ENCODE measurements at regions not wholly inside any gene's neighbourhood (a gene's known extent, or its start where the extent isn't known, plus 50 kb on each side); places are given as distances from the start of the nearest gene placed in this dataset.

GRCh38 chr6:48835421-48835958, 627.6 kb downstream of the MMUT start:
- TF ChIP-seq CTCF (conservative IDR thresholded peaks at IDR 0.05) (no peak), ZFX (IDR thresholded peaks at IDR 0.05) (no peak)

Measured in C4-2B (cell line).